MM.1S (cell line): ENCODE measurements at regions not wholly inside any gene's neighbourhood (a gene's known extent, or its start where the extent isn't known, plus 50 kb on each side); places are given as distances from the start of the nearest gene placed in this dataset.

ENCODE experiments used
- DNase-seq: peaks from one replicate; pipeline ENCODE4 v3.0.0-alpha.2; 2015
- H2AFZ ChIP-seq: fragments of 300-600 bp; sonication (generic); 2 replicates; pipeline ENCODE4 v1.6.0; 2016; ENCODE audit warnings: antibody characterized with exemption, low read length
- H3F3A ChIP-seq: fragments of 300-600 bp; sonication (generic); 2 replicates; pipeline ENCODE4 v1.6.1; 2016; ENCODE audit warnings: mild to moderate bottlenecking, antibody characterized with exemption, low read length, moderate library complexity, mixed read lengths; ENCODE audit not compliant: insufficient read depth
- H3K27ac ChIP-seq: fragments of 300-600 bp; sonication (generic); 2 replicates; pipeline ENCODE4 v1.5.1; 2016; ENCODE audit warnings: mild to moderate bottlenecking, low read length
- H3K27me3 ChIP-seq: fragments of 300-600 bp; sonication (generic); replicated peaks from 2 replicates; pipeline ENCODE4 v1.6.0; 2016; ENCODE audit warnings: low read length; ENCODE audit not compliant: insufficient read depth
- H3K36me3 ChIP-seq: fragments of 300-600 bp; sonication (generic); replicated peaks from 2 replicates; pipeline ENCODE4 v1.6.1; 2016; ENCODE audit warnings: mild to moderate bottlenecking, low read length, mixed read lengths; ENCODE audit not compliant: insufficient read depth
- H3K4me1 ChIP-seq: fragments of 300-600 bp; sonication (generic); 2 replicates; pipeline ENCODE4 v1.6.1; 2016; ENCODE audit warnings: low read length, mixed read lengths
- H3K4me2 ChIP-seq: fragments of 300-600 bp; sonication (generic); 2 replicates; pipeline ENCODE4 v1.6.0; 2016; ENCODE audit warnings: low read depth, low read length
- H3K4me3 ChIP-seq: fragments of 300-600 bp; sonication (generic); 2 replicates; pipeline ENCODE4 v1.5.1; 2016; ENCODE audit warnings: low read length, mixed read lengths
- H3K79me2 ChIP-seq: fragments of 300-600 bp; sonication (generic); 2 replicates; pipeline ENCODE4 v1.6.1; 2016; ENCODE audit warnings: mixed run types, low read length, mixed read lengths
- H3K9ac ChIP-seq: fragments of 300-600 bp; sonication (generic); 2 replicates; pipeline ENCODE4 v1.6.1; 2016; ENCODE audit warnings: low read length, mixed read lengths
- H3K9me2 ChIP-seq: fragments of 300-600 bp; sonication (generic); replicated peaks from 2 replicates; pipeline ENCODE4 v1.6.1; 2016; ENCODE audit warnings: mild to moderate bottlenecking, low read length, mixed read lengths; ENCODE audit not compliant: insufficient read depth
- H3K9me3 ChIP-seq: fragments of 300-600 bp; sonication (generic); replicated peaks from 2 replicates; pipeline ENCODE4 v1.6.1; 2016; ENCODE audit warnings: mild to moderate bottlenecking, low read length, mixed read lengths; ENCODE audit not compliant: insufficient read depth
- H4K20me1 ChIP-seq: fragments of 300-600 bp; sonication (generic); 2 replicates; pipeline ENCODE4 v1.6.1; 2016; ENCODE audit warnings: mild to moderate bottlenecking, low read length, moderate library complexity, mixed read lengths; ENCODE audit not compliant: insufficient read depth
- CTCF ChIP-seq: fragments of 300-600 bp; sonication (generic); IDR thresholded peaks from 2 replicates; pipeline ENCODE4 v1.5.1; 2016; ENCODE audit warnings: antibody characterized with exemption, low read length, mixed read lengths
- EZH2 ChIP-seq: fragments of 300-600 bp; sonication (generic); optimal IDR thresholded peaks from 2 replicates; pipeline ENCODE3; 2017; ENCODE audit warnings: low read depth, mild to moderate bottlenecking, antibody characterized with exemption, low read length, mixed read lengths
- EZH2phosphoT487 ChIP-seq: fragments of 300-600 bp; sonication (generic); IDR thresholded peaks from 2 replicates; pipeline ENCODE4 v1.6.1; 2018; ENCODE audit warnings: antibody characterized with exemption, low read length

- Histone ChIP-seq H3K27me3 (no peaks in the 10 kb centered on the region), H3K9ac (no peak overlapping the region), H2AFZ (no peak overlapping the region), H3K36me3 (no peaks in the 10 kb centered on the region), H3K9me2 (no peaks in the 10 kb centered on the region), H3K4me2 (no peak overlapping the region), H3K4me3 (no peak overlapping the region), H3K9me3 (no peaks in the 10 kb centered on the region), H3K27ac (no peak overlapping the region), H3K79me2 (no peaks in the 10 kb centered on the region), H3K4me1 (no peaks in the 10 kb centered on the region), H3F3A (no peaks in the 10 kb centered on the region), H4K20me1 (no peaks in the 10 kb centered on the region)
- TF ChIP-seq CTCF (no peak), EZH2 (no peak), EZH2phosphoT487 (no peak)
- no peak for DNase-seq
Measured at GRCh38 chr12:77492536-77492935, 338.2 kb upstream of the NAV3 start.

DNA sequence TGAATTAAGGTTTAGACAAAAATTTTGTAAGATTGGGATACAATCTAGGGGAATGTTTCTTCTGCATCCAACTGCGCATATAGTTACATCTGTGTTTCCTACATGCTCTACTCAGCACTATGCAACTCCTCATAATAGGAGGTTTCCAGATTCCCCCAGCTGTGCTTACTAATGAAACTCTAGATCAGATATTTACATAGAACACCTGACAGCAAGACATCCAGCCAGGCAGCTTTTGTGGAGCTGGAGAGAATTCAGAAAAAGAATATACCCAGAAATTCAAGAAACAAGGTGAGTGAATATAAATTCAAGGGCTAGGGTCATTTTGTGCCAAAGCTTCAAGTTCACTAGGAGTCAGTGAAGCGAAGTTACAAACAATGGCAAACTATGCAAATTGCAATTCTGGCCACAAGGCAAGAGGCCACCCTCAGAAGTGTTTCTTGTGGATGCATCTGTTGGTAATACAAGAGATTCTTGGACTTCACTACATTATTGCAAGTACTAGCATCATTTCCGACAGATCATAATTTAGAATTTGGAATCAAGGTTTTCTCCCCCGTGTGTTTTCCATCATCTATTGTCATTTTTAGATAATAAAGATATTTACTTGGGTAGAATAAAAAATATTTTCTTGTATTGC is 341.2 kb upstream of the NAV3 start:
- TF ChIP-seq CTCF, result no peak
- no peak for TF ChIP-seq EZH2
- TF ChIP-seq EZH2phosphoT487, result no peak
- H3K36me3 ChIP-seq, result no peaks in the 10 kb centered on the region
- H3K4me1 ChIP-seq, result no peaks in the 10 kb centered on the region
- no peak overlapping the region for H3K4me2 ChIP-seq
- no peaks in the 10 kb centered on the region for H3K27me3 ChIP-seq
- H3K79me2 ChIP-seq, result no peaks in the 10 kb centered on the region
- no peaks in the 10 kb centered on the region for H3K9me2 ChIP-seq
- H3K27ac ChIP-seq, result no peak overlapping the region
- no peaks in the 10 kb centered on the region for H3F3A ChIP-seq
- no peak overlapping the region for H3K9ac ChIP-seq
- no peak for DNase-seq
- H4K20me1 ChIP-seq, result no peaks in the 10 kb centered on the region
- H2AFZ ChIP-seq, result no peak overlapping the region
- H3K9me3 ChIP-seq, result no peaks in the 10 kb centered on the region
- no peak overlapping the region for H3K4me3 ChIP-seq

DNA sequence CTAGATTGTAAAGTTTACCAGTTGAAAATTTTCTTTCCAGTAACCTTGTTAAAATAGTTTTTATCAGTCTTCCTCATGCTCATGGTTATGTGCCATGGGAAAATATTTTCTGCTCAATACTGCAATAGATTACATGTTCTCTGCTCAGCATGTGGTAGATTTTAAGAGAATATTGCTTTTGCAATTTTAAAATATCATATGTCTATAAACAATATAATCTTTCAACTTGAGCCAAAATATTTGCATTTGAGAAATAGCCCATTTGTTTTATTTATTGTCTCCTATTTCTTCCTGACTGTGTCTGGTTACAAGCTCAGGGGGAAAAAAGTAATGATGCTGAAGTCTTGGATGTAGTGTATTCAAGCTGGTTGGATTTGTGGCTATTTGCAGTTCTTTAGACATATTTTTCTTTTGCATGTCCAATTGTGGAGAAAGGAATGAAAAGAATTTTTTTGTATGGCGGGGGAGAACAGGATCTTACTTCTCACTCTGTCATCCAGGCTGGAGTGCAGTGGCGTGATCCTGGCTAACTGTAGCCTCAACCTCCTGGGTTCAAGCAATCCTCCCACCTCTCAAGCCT is 342.6 kb upstream of the NAV3 start:
- Histone ChIP-seq H3K4me2 (no peak overlapping the region), H3K9me3 (no peaks in the 10 kb centered on the region), H3K9me2 (no peaks in the 10 kb centered on the region), H3K9ac (no peak overlapping the region), H3F3A (no peaks in the 10 kb centered on the region), H3K79me2 (no peaks in the 10 kb centered on the region), H2AFZ (no peak overlapping the region), H3K27ac (no peak overlapping the region), H3K4me1 (no peaks in the 10 kb centered on the region), H3K36me3 (no peaks in the 10 kb centered on the region), H3K4me3 (no peak overlapping the region), H4K20me1 (no peaks in the 10 kb centered on the region), H3K27me3 (no peaks in the 10 kb centered on the region)
- TF ChIP-seq CTCF (no peak), EZH2 (no peak), EZH2phosphoT487 (no peak)
- no peak for DNase-seq
